Right atrium auricular region (tissue), 2 donors: ENCODE measurements at regions not wholly inside any gene's neighbourhood (a gene's known extent, or its start where the extent isn't known, plus 50 kb on each side); places are given as distances from the start of the nearest gene placed in this dataset.

Source experiments
- DNase-seq: peaks from one replicate; pipeline ENCODE4 v3.0.0-alpha.2; 2019; ENCODE audit warnings: low spot score
- H3K27ac ChIP-seq, 2 donors: fragments of 200-600 bp; sonication (generic); 1 replicate in 1 of 2; 2 replicates in 1 of 2; pipeline ENCODE4 v1.5.1; 2016 to 2019
- H3K27me3 ChIP-seq, 2 donors: fragments of 200-600 bp; sonication (generic); one replicate each; pipeline versions ENCODE4 v1.5.1 to v1.6.0; 2017 to 2019
- H3K36me3 ChIP-seq: fragments of 200-600 bp; sonication (generic); one replicate; pipeline ENCODE4 v1.5.1; 2016
- H3K4me1 ChIP-seq, 2 donors: fragments of 200-600 bp; sonication (generic); one replicate each; pipeline versions ENCODE4 v1.5.1 to v1.6.0; 2017 to 2019
- H3K4me3 ChIP-seq, 2 donors: fragments of 200-600 bp; sonication (generic); 1 replicate in 1 of 2; 2 replicates in 1 of 2; pipeline ENCODE4 v1.5.1; 2017 to 2019; ENCODE audit warnings: mild to moderate bottlenecking in 1 of 2, moderate library complexity in 1 of 2
- H3K9me3 ChIP-seq, 2 donors: fragments of 200-600 bp; sonication (generic); one replicate each; pipeline ENCODE4 v1.5.1; 2019
- TF ChIP-seq, protein P1 (sequence below), 2 donors: fragments of 200-600 bp; sonication (generic); IDR thresholded peaks; one replicate each; pipeline ENCODE4 v1.5.1; 2019; ENCODE audit warnings: antibody characterized with exemption in 2 of 2

DNA sequence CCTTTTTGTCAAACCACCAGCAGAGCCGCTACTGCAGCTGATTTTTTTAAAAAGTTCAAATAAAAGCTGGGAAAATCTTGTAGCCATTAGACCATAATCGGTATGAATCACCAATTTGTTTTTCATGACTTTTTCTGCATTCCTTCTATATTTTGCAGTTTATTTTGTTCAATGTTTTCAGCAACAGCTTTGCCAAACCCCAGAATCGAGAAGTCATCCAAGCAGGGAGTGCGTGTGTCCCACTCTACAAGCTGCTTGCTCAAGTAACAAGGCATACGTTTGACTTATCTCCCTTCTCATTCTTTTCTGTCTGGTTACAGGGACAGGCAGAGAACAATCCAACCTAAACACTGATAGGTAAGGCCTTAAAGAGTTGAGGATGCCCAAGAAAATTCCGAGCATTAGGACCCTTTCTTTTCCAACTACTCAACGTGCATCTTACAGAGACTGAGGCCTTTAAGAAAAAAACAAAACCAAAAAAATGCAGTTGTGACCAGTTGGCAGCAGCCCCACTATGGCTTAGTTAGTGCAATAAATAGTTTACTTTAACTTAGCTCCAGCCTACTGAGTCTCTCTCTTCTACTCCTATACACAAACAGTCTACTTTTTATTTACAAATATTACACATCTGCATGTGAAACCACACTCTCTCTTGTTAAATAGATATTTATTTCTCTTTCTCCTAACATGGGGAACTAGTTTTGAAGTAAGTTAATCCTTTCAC is 134.7 kb upstream of the SLIT3 start:
- TF ChIP-seq, protein P1, sequence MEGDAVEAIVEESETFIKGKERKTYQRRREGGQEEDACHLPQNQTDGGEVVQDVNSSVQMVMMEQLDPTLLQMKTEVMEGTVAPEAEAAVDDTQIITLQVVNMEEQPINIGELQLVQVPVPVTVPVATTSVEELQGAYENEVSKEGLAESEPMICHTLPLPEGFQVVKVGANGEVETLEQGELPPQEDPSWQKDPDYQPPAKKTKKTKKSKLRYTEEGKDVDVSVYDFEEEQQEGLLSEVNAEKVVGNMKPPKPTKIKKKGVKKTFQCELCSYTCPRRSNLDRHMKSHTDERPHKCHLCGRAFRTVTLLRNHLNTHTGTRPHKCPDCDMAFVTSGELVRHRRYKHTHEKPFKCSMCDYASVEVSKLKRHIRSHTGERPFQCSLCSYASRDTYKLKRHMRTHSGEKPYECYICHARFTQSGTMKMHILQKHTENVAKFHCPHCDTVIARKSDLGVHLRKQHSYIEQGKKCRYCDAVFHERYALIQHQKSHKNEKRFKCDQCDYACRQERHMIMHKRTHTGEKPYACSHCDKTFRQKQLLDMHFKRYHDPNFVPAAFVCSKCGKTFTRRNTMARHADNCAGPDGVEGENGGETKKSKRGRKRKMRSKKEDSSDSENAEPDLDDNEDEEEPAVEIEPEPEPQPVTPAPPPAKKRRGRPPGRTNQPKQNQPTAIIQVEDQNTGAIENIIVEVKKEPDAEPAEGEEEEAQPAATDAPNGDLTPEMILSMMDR (IDR thresholded peaks at IDR 0.05) = no peak
- no peaks in the 10 kb centered on the region for H3K27me3 ChIP-seq
- no peaks in the 10 kb centered on the region for H3K4me1 ChIP-seq
- no peaks in the 10 kb centered on the region for H3K36me3 ChIP-seq
- H3K4me3 ChIP-seq = no peak overlapping the region
- no peak overlapping the region for H3K27ac ChIP-seq
- H3K9me3 ChIP-seq = no peaks in the 10 kb centered on the region
- no peak for DNase-seq

DNA sequence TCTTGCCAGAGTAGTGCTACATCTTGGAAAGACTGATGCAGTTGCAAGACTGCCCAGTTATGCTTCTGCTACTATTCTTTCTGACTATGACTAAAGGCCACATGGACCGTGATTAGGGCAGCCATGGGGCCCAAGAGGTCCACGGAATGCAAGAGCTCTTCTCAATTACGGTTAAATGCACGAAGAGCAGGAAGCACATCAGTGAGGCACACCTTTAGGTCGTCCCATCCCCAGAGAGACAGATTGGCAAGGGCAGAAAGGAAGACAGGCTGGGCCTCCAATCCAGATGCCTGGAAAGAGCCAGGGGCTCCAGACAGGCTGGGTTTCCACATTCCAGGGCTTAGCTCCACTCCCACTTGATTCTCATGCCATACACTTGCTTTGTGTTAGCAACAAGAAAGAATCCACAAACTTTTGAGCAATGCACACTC is 132.3 kb upstream of the SLIT3 start:
- H3K36me3 ChIP-seq = no peaks in the 10 kb centered on the region
- DNase-seq = no peak
- H3K4me3 ChIP-seq = no peak overlapping the region
- no peaks in the 10 kb centered on the region for H3K9me3 ChIP-seq
- no peak overlapping the region for H3K27ac ChIP-seq
- no peaks in the 10 kb centered on the region for H3K27me3 ChIP-seq
- H3K4me1 ChIP-seq = no peaks in the 10 kb centered on the region
- TF ChIP-seq, protein P1 (IDR thresholded peaks at IDR 0.05) = no peak

DNA sequence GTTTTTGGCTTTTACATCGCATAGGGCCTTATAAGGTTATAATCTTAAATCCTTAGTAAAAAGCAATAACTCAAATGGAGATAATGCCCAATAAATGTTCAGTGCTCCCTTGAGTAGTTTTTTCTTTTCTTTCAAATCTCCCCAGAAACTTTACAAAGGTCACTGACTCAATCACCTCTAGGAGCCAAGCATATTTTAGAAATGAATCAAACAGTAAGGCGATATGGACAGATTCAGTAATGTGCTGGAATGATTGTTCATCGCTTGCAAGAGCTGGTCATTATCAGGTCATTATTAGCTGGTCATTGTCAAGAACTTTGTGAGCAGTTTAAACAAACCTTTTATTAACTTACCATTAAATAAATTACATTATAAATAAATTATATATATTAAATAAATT is 130.4 kb upstream of the SLIT3 start:
- no peaks in the 10 kb centered on the region for H3K4me1 ChIP-seq
- H3K36me3 ChIP-seq = no peaks in the 10 kb centered on the region
- H3K27me3 ChIP-seq = no peaks in the 10 kb centered on the region
- no peaks in the 10 kb centered on the region for H3K9me3 ChIP-seq
- DNase-seq = no peak
- TF ChIP-seq, protein P1 (IDR thresholded peaks at IDR 0.05) = no peak
- no peak overlapping the region for H3K27ac ChIP-seq
- no peak overlapping the region for H3K4me3 ChIP-seq

DNA sequence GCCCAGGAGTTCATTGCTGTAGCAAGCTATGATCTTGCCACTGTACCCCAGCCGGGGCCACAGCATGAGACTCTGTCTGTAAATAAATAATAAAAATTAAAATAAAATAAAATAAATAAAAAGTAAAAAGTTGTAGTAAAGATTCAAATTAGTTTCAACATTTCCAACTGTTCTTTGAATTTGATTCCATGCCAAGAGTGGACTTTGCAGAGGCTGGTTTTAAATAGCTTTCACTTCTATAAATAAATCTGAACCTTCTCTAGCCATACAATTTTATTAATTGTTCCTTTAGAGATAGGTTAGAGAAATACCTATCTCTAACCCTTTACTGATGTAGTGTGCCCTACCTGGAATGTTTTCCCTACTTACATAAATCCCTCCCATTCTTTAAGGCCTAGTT is 129.7 kb upstream of the SLIT3 start:
- H3K4me1 ChIP-seq = no peaks in the 10 kb centered on the region
- H3K27me3 ChIP-seq = no peaks in the 10 kb centered on the region
- H3K36me3 ChIP-seq = no peaks in the 10 kb centered on the region
- no peaks in the 10 kb centered on the region for H3K9me3 ChIP-seq
- no peak for DNase-seq
- TF ChIP-seq, protein P1 (IDR thresholded peaks at IDR 0.05) = no peak
- H3K27ac ChIP-seq = no peak overlapping the region
- H3K4me3 ChIP-seq = no peak overlapping the region

DNA sequence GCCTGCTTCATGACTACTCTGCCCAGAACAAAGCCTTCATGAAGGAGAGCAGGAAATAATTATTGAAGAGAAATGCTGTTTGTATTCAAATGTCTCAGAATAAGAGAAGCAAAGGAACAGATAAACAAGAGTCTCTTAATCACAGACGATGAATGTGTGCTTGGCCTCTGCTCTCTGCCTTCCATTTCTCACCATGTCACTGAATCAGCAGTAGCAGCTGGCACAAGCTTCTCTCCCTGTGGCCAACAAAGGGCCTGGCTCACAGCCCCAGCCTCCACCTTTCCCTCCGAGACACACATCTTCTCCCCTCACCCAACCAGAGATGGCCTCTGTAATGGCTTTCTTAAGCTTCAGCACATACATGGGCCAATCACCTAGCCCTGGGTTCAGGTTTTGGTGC is 128.1 kb upstream of the SLIT3 start:
- TF ChIP-seq, protein P1 (IDR thresholded peaks at IDR 0.05) = no peak
- no peaks in the 10 kb centered on the region for H3K9me3 ChIP-seq
- DNase-seq = no peak

DNA sequence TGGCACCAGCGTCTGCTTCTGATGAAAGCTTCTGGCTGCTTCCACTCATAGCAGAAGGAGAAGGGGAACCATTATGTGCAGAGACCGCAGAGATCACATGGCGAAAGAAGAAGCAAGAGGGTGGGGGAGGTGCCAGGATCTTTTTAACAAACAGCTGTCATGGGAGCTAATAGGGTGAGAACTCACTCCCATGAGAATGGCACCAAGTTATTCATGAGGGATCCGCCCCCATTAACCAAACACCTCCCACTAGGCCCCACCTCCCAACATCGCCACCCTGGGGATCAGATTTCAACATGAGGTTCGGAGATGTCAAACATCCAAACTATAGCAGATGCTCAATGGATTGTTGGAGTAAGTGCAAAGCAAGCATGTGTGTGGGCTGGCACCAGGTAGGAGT is 125.8 kb upstream of the SLIT3 start:
- H3K36me3 ChIP-seq = no peaks in the 10 kb centered on the region
- H3K4me1 ChIP-seq = no peaks in the 10 kb centered on the region
- H3K9me3 ChIP-seq = no peaks in the 10 kb centered on the region
- DNase-seq = no peak
- TF ChIP-seq, protein P1 (IDR thresholded peaks at IDR 0.05) = no peak
- no peak overlapping the region for H3K4me3 ChIP-seq
- H3K27me3 ChIP-seq = no peaks in the 10 kb centered on the region
- H3K27ac ChIP-seq = no peak overlapping the region

More for the DNA sequence above, 128.1 kb upstream of the SLIT3 start:
- Histone ChIP-seq H3K4me1 (no peaks in the 10 kb centered on the region), H3K27ac (no peak overlapping the region), H3K4me3 (no peak overlapping the region), H3K27me3 (no peaks in the 10 kb centered on the region), H3K36me3 (no peaks in the 10 kb centered on the region)
